B cell (primary cell): ENCODE measurements at regions not wholly inside any gene's neighbourhood (a gene's known extent, or its start where the extent isn't known, plus 50 kb on each side); places are given as distances from the start of the nearest gene placed in this dataset.

Source experiments
- ATAC-seq: fragments of 200-7000 bp; cut with Tn5 transposase; one replicate; pipeline ENCODE4 v1.10.0; 2021; ENCODE audit warnings: low read depth, mild to moderate bottlenecking, moderate number of reproducible peaks, moderate library complexity
- CTCF ChIA-PET: fragments of 350-600 bp; sonication (Branson Sonifier 250); formaldehyde crosslinking; loops from one replicate; lab custom pipeline; 2021; ENCODE audit warnings: antibody characterized with exemption, inconsistent platforms; lab: Charles Lee
- POLR2A ChIA-PET: fragments of 350-600 bp; sonication (Branson Sonifier 250); formaldehyde crosslinking; loops from one replicate; lab custom pipeline; 2021; ENCODE audit warnings: antibody characterized with exemption; lab: Charles Lee
- DNase-seq: peaks from one replicate; pipeline ENCODE4 v3.0.0; 2013
- H2AFZ ChIP-seq: 2 replicates; pipeline ENCODE4 v1.6.1; 2012; ENCODE audit warnings: mild to moderate bottlenecking, low read depth, low read length; ENCODE audit not compliant: insufficient read depth, poor library complexity, severe bottlenecking
- H3K27ac ChIP-seq, 2 donors: 1 replicate in 1 of 2; 2 replicates in 1 of 2; pipeline ENCODE4 v1.5.1; 2012 to 2013; ENCODE audit warnings: low read length in 2 of 2, mild to moderate bottlenecking in 2 of 2, moderate library complexity in 1 of 2
- H3K27me3 ChIP-seq, 4 experiments: fragments of 200-600 bp in 1 of 4; sonication (generic) in 1 of 4; replicated peaks in 1 of 4; 1 replicate in 2 of 4; 2 replicates in 2 of 4; pipeline versions ENCODE4 v1.6.1 to v1.7.0; 2013 to 2016; ENCODE audit warnings: low read length in 3 of 4, mild to moderate bottlenecking in 2 of 4, mixed read lengths in 1 of 4, moderate library complexity in 1 of 4; ENCODE audit not compliant: insufficient read depth in 4 of 4, control insufficient read depth in 3 of 4; ENCODE audit errors: control extremely low read depth in 1 of 4
- H3K36me3 ChIP-seq, 2 experiments: replicated peaks in 1 of 2; 1 replicate in 1 of 2; 2 replicates in 1 of 2; pipeline versions ENCODE4 v1.6.1 to v1.7.1; 2013; ENCODE audit warnings: low read length in 1 of 2; ENCODE audit not compliant: insufficient read depth in 2 of 2, control insufficient read depth in 1 of 2; ENCODE audit errors: control extremely low read depth in 1 of 2, extremely low read depth in 1 of 2
- H3K4me1 ChIP-seq, 2 donors: fragments of 200-600 bp in 1 of 2; sonication (generic) in 1 of 2; 1 replicate in 1 of 2; 2 replicates in 1 of 2; pipeline versions ENCODE4 v1.5.1 to v1.6.1; 2013 to 2017; ENCODE audit warnings: low read length in 2 of 2; ENCODE audit not compliant: control insufficient read depth in 2 of 2, insufficient read depth in 2 of 2
- H3K4me2 ChIP-seq: replicated peaks from 2 replicates; pipeline ENCODE3; 2012; ENCODE audit warnings: mild to moderate bottlenecking, low read depth, low read length; ENCODE audit not compliant: poor library complexity, severe bottlenecking
- H3K4me3 ChIP-seq, 5 experiments: fragments of 200-600 bp in 1 of 5; sonication (generic) in 1 of 5; 1 replicate in 3 of 5; 2 replicates in 2 of 5; pipeline versions ENCODE4 v1.5.1 to v1.7.0; 2011 to 2016; ENCODE audit warnings: low read length in 4 of 5, mild to moderate bottlenecking in 4 of 5, low read depth in 2 of 5, control low read depth in 1 of 5, moderate library complexity in 1 of 5; ENCODE audit not compliant: insufficient read depth in 1 of 5; ENCODE audit errors: control extremely low read depth in 1 of 5, extremely low read depth in 1 of 5
- H3K79me2 ChIP-seq: fragments of 200-600 bp; sonication (generic); one replicate; pipeline ENCODE4 v1.6.0; 2016; ENCODE audit warnings: low read length; ENCODE audit not compliant: control insufficient read depth, insufficient read depth
- H3K9ac ChIP-seq: fragments of 200-600 bp; sonication (generic); 2 replicates; pipeline ENCODE4 v1.6.1; 2017; ENCODE audit warnings: mild to moderate bottlenecking, low read length, moderate library complexity
- H3K9me3 ChIP-seq, 3 donors: one replicate each; pipeline versions ENCODE4 v1.6.1 to v1.7.1; 2013; ENCODE audit warnings: low read length in 2 of 3; ENCODE audit not compliant: control insufficient read depth in 2 of 3, insufficient read depth in 1 of 3; ENCODE audit errors: control extremely low read depth in 1 of 3
- H4K20me1 ChIP-seq: 2 replicates; pipeline ENCODE4 v1.6.0; 2012; ENCODE audit warnings: mild to moderate bottlenecking, low read length; ENCODE audit not compliant: insufficient read depth, control insufficient read depth, poor library complexity, severe bottlenecking
- H3K27ac Mint-ChIP-seq: one replicate; pipeline ENCODE4 v1.8.0; 2021; ENCODE audit warnings: mixed read lengths
- H3K27me3 Mint-ChIP-seq: one replicate; pipeline ENCODE4 v1.8.0; 2021; ENCODE audit warnings: mixed read lengths
- H3K4me1 Mint-ChIP-seq: one replicate; pipeline ENCODE4 v1.8.0; 2021; ENCODE audit warnings: mixed read lengths
- H3K4me3 Mint-ChIP-seq: one replicate; pipeline ENCODE4 v1.8.0; 2021; ENCODE audit warnings: mixed read lengths
- H3K9me3 Mint-ChIP-seq: one replicate; pipeline ENCODE4 v1.8.0; 2022; ENCODE audit warnings: mixed read lengths; ENCODE audit not compliant: insufficient read depth
- CTCF ChIP-seq: fragments of 200-600 bp; IDR thresholded peaks from one replicate; pipeline ENCODE4 v1.8.0; 2022; ENCODE audit warnings: antibody characterized with exemption, mild to moderate bottlenecking
- EZH2 ChIP-seq: IDR thresholded peaks from 2 replicates; pipeline ENCODE4 v1.6.1; 2012; ENCODE audit warnings: borderline replicate concordance, low read depth, mild to moderate bottlenecking, moderate library complexity, low read length; ENCODE audit not compliant: insufficient read depth, poor library complexity, severe bottlenecking
- WGBS: methylation state at CpG from one replicate; pipeline ENCODE4 v1.1.5; 2013; ENCODE audit warnings: missing lambda C conversion rate; ENCODE audit not compliant: insufficient coverage; 5-methylcytosine and 5-hydroxymethylcytosine counted together
- intact Hi-C: fragments of 100-400 bp; cut with micrococcal nuclease; formaldehyde crosslinking; loops from one replicate; pipeline ENCODE4 v1.10.0; 2022

DNA sequence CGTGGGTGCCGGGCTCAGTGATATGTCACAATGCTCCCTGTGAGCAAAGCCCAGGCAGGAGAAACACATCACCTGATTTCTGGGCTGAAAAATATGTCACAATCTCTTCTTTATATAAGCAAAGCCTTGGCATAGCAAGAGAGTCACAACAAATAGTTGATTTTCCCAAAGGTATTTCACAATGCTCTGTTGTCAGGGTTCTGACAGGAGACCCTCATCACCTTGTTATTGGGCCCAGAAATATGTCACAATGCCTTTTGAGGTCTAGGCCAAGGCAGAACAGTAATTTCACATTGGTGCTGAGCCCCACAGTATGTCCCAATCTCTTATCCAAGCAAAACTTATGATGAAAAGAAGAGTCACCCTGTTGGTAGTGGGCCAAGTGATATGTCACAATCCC, 125.7 kb downstream of the ZNF675 start:
- Mint-ChIP-seq H3K27ac (no peak overlapping the region), H3K4me3 (no peak overlapping the region), H3K4me1 (no peaks in the 10 kb centered on the region), H3K9me3 (no peaks in the 10 kb centered on the region), H3K27me3 (no peaks in the 10 kb centered on the region)
- Histone ChIP-seq H3K27me3 (no peaks in the 10 kb centered on the region), H3K79me2 (no peaks in the 10 kb centered on the region), H3K4me3 (no peak overlapping the region), H2AFZ (no peak overlapping the region), H3K36me3 (no peaks in the 10 kb centered on the region), H3K27ac (no peak overlapping the region), H3K9me3 (peaks cover 0 to 23% (median 2%) of the 10 kb centered on the region in 3 donors), H3K9ac (no peak overlapping the region), H3K4me1 (no peaks in the 10 kb centered on the region), H3K4me2 (no peak overlapping the region), H4K20me1 (no peaks in the 10 kb centered on the region)
- POLR2A ChIA-PET, result no interaction called here
- TF ChIP-seq EZH2 (no peak), CTCF (no peak)
- DNase-seq, result no peak
- intact Hi-C loops, result no loop called here
- ATAC-seq, result no peak
- 100% methylated on average over 2 of the region's 2 CpGs for WGBS
- CTCF ChIA-PET, result no interaction called here

- Histone ChIP-seq H3K4me1 (no peaks in the 10 kb centered on the region), H3K9ac (no peak overlapping the region), H3K79me2 (no peaks in the 10 kb centered on the region), H4K20me1 (no peaks in the 10 kb centered on the region), H2AFZ (no peak overlapping the region), H3K36me3 (no peaks in the 10 kb centered on the region), H3K9me3 (peaks cover 0 to 16% (median 4%) of the 10 kb centered on the region in 3 donors), H3K27me3 (no peaks in the 10 kb centered on the region), H3K27ac (no peak overlapping the region), H3K4me3 (no peak overlapping the region), H3K4me2 (no peak overlapping the region)
- H3K4me3 Mint-ChIP-seq, result no peak overlapping the region
- H3K4me1 Mint-ChIP-seq, result no peaks in the 10 kb centered on the region
- intact Hi-C loops, result no loop called here
- POLR2A ChIA-PET, result no interaction called here
- H3K27ac Mint-ChIP-seq, result no peak overlapping the region
- no peak for TF ChIP-seq EZH2
- TF ChIP-seq CTCF, result no peak
- WGBS, result 83% methylated on average over 2 of the region's 2 CpGs
- H3K9me3 Mint-ChIP-seq, result no peaks in the 10 kb centered on the region
- no peak for DNase-seq
- CTCF ChIA-PET, result no interaction called here
- H3K27me3 Mint-ChIP-seq, result no peaks in the 10 kb centered on the region
- ATAC-seq, result no peak
Observed at GRCh38 chr19:23560051-23560450, 127.0 kb downstream of the ZNF675 start.
